Coronary artery (tissue), 2 donors: ENCODE measurements at regions not wholly inside any gene's neighbourhood (a gene's known extent, or its start where the extent isn't known, plus 50 kb on each side); places are given as distances from the start of the nearest gene placed in this dataset.

ENCODE experiments used
- DNase-seq: peaks from one replicate; pipeline ENCODE4 v3.0.0-alpha.2; 2017; ENCODE audit warnings: low spot score
- H3K27ac ChIP-seq, 2 donors: fragments of 200-600 bp; sonication (generic); one replicate each; pipeline ENCODE4 v1.5.1; 2016 to 2019
- H3K4me3 ChIP-seq: fragments of 200-600 bp; sonication (generic); 2 replicates; pipeline ENCODE4 v1.5.1; 2016; ENCODE audit warnings: mild to moderate bottlenecking, moderate library complexity
- TF ChIP-seq, protein P1 (sequence below): fragments of 200-600 bp; sonication (generic); IDR thresholded peaks from one replicate; pipeline ENCODE4 v1.5.1; 2019; ENCODE audit warnings: antibody characterized with exemption

DNA sequence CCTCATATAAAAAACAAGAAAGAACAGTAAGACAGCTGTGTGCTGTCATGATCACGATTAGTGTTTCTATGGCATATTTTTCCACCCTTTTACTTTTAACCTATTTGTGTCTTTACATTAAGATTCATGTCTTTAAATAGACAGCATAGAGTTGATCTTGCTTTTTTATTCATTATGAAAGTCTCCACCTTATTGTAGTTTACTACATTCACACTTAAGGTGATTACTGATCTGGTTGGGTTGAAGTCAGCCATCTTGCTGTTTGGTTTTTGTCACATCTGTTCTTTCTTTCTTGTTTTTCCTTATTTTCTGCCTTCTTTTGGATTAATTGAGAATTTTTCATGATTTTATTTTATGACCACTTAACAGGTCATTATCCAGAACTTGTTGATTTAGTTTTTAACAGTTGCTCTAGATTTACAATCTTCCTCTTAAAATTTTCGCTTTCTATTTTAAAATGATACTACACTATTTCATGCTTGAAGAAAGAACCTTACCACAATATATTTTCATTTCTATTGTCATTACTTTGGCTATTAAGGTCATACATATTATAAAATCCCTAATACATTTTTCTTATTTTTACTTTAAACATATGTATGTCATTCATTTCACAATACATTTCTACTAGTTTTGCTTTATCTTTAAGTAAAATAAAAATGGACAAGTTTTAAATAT is 292.5 kb downstream of the SH3GL2 start:
- DNase-seq, result no peak
- TF ChIP-seq, protein P1, sequence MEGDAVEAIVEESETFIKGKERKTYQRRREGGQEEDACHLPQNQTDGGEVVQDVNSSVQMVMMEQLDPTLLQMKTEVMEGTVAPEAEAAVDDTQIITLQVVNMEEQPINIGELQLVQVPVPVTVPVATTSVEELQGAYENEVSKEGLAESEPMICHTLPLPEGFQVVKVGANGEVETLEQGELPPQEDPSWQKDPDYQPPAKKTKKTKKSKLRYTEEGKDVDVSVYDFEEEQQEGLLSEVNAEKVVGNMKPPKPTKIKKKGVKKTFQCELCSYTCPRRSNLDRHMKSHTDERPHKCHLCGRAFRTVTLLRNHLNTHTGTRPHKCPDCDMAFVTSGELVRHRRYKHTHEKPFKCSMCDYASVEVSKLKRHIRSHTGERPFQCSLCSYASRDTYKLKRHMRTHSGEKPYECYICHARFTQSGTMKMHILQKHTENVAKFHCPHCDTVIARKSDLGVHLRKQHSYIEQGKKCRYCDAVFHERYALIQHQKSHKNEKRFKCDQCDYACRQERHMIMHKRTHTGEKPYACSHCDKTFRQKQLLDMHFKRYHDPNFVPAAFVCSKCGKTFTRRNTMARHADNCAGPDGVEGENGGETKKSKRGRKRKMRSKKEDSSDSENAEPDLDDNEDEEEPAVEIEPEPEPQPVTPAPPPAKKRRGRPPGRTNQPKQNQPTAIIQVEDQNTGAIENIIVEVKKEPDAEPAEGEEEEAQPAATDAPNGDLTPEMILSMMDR, result no peak
- H3K4me3 ChIP-seq, result no peak overlapping the region
- no peak overlapping the region for H3K27ac ChIP-seq

DNA sequence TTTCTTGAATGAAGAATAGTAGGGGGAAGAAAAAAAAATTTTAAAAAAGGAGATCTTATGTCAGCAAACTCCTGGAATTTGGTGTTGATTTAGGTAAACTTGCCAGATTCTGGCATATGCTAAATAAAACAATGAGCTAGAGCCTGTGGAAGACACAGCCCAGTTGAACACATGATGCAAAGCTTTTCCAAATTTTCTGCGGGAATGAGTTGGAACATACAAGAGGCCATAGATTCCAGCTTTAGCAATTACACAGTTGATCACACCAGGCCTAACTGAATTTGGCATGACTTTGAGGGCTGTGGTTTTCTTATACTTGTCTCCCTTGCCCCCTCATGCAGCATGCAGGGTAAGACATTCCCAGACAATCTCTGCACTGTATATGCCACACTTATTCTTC is 297.0 kb downstream of the SH3GL2 start:
- Histone ChIP-seq H3K27ac (no peak overlapping the region), H3K4me3 (no peak overlapping the region)
- TF ChIP-seq, protein P1, result no peak
- no peak for DNase-seq

DNA sequence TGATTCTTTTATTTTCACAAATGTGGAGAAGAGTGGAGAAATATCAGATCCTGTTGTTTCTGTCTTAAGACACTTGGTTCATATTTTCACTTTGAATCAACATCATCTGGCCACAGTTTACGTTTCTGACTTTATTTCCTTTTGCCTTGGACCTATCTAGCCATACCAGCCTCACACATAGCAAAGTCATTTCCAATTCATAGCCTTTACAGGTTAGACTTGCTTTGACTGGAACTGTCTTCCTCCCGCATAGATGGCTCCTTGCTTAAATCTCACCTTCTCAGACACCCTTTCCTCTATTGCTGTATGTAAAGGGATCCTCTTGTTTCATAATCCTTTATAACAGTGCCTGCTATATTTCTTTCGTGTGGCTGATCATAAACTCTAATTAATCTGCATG is 297.8 kb downstream of the SH3GL2 start:
- no peak overlapping the region for H3K4me3 ChIP-seq
- TF ChIP-seq, protein P1, result no peak

DNA sequence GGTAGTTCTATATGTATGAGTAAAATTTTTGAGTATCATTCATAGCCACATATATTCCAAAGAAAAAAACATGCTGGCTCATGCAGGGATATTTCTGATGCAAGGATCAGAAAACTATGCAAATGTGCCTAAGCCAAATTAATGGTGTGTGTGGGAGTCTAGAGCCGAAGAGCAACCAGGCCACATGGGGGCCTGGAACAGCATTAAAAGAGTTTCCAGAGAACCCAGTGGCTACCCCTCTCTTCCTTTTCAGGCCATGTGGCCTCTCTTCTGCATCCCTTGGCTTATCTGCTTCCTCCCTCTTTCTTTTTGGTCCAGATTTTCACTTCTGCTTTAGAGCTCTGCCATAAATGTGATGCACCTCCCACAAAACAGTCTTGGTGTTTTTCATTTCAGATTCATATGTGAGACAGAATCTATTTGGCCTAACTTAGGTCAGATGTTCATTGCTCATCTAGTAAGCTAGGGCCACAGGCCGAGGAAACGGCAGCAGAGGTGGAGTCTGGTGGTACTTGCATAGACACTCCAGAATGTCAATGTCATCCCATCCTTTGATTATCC is 300.0 kb downstream of the SH3GL2 start:
- Histone ChIP-seq H3K4me3 (no peak overlapping the region), H3K27ac (no peak overlapping the region)
- DNase-seq, result no peak
- TF ChIP-seq, protein P1, result no peak

More for the DNA sequence above, 297.8 kb downstream of the SH3GL2 start:
- no peak for DNase-seq
- no peak overlapping the region for H3K27ac ChIP-seq

DNA sequence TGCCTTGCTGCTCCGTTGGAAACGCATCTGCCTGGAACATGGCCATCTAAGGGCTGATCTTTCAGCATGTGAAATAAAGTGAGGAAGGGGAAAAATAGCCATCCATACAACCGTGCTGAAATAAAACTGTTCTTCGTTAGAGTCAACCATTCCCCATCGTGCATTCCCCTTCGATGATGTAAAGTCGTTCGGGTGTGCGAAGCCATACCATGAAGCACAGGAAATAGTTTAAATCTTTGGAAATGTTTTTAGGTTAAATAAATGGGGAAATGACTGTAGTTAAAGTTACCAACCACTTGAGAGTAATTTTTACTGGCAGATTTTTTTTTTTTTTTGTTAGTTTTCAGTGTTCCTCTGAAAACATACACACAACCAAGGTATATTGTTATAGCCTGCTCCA is 302.5 kb downstream of the SH3GL2 start:
- TF ChIP-seq, protein P1, result no peak
- Histone ChIP-seq H3K4me3 (no peak overlapping the region), H3K27ac (no peak overlapping the region)
- DNase-seq, result no peak

DNA sequence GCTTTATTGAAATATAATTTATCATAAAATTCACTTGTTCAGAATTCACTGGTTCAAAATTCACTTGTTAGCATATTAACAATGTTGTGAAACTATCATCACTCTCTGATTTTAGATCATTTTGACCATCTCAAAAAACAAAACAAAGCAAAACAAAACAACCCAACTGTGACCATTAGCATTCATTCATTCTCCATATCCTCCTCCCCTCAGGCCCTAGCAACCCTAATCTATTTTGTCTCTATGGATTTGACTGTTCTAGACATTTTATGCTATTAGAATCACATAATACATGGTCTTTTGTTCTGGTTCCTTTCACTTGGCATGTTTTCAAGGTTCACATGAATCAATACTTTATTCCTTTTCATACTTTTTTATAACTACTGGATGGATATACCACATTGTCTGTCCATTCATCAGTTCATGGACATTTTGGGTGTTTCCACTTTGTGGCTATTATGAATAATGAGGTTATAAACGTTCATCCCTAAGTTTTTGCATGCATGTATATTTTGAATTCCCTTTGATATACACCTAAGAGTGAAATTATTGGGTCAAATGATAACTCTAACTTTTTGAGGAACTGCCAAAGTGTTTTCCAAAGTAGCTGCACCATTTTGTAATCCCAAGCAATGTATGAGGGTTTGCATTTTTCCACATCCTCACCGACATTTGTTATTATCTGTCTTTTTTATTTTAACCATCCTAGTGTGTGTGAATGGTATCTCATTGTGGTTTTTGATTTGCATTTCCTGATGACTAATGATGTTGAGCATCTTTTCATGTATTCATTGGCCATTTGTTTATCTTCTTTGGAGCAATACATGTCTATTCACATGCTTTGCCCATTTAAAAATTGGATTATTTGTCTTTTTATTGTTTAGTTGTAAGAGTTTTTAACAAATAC is 304.1 kb downstream of the SH3GL2 start:
- H3K27ac ChIP-seq, result no peak overlapping the region
- DNase-seq, result no peak
- TF ChIP-seq, protein P1, result no peak
- no peak overlapping the region for H3K4me3 ChIP-seq
